K562 (cell line): ENCODE measurements at regions not wholly inside any gene's neighbourhood (a gene's known extent, or its start where the extent isn't known, plus 50 kb on each side); places are given as distances from the start of the nearest gene placed in this dataset.

ENCODE experiments used
- ATAC-seq: fragments of 200-7000 bp; cut with Tn5 transposase; 3 replicates; pipeline ENCODE4 v1.9.1; 2020; ENCODE audit warnings: moderate library complexity
- BruUV-seq: library from RNA; stranded (reverse); fragments of 400-500 nt; replicated peaks from 2 replicates; lab custom pipeline; 2021; lab: Mats Ljungman, UMichigan
- CTCF ChIA-PET: fragments of 300-600 bp; formaldehyde crosslinking; extraction: SDS; loops from one replicate; lab custom pipeline; 2021; ENCODE audit warnings: low intra/inter-chr PET ratio; lab: Yijun Ruan, JAX
- POLR2A ChIA-PET: fragments of 300-600, 350-650 bp; sonication (Branson Sonifier 250); formaldehyde crosslinking; extraction: SDS; loops from one replicate; lab custom pipeline; 2021; ENCODE audit warnings: antibody characterized with exemption, inconsistent platforms; lab: Yijun Ruan, JAX
- DNase-seq, 4 experiments: peaks; one replicate each; pipeline versions ENCODE4 v3.0.0 to v3.0.0-alpha.2; 2011 to 2018; ENCODE audit warnings: low spot score in 3 of 4, mixed read lengths in 3 of 4; ENCODE audit errors: extremely low read depth in 1 of 4
- FAIRE-seq: peaks from 2 replicates; lab custom pipeline; 2011; peaks lifted over from hg19 to GRCh38; lab: Jason Lieb, UNC
- H2AFZ ChIP-seq: 2 replicates; pipeline ENCODE4 v1.6.0; 2011; ENCODE audit warnings: low read depth, low read length, control low read depth, inconsistent platforms
- H3K27ac ChIP-seq: fragments of 200-600 bp; 3 replicates; pipeline ENCODE4 v1.8.0; 2011; ENCODE audit warnings: low read depth, mild to moderate bottlenecking, control low read depth, inconsistent platforms, low read length, moderate library complexity, mixed read lengths; ENCODE audit errors: extremely low read depth
- H3K27me3 ChIP-seq, 2 experiments: fragments of 300-600 bp in 1 of 2; 2 replicates in 1 of 2; 3 replicates in 1 of 2; pipeline versions ENCODE4 v1.6.0 to v1.8.0; 2011; ENCODE audit warnings: inconsistent platforms in 2 of 2, low read length in 2 of 2, mild to moderate bottlenecking in 1 of 2, mixed read lengths in 1 of 2, moderate library complexity in 1 of 2; ENCODE audit not compliant: control insufficient read depth in 2 of 2, insufficient read depth in 2 of 2
- H3K36me3 ChIP-seq: fragments of 300-600 bp; 3 replicates; pipeline ENCODE4 v1.8.0; 2011; ENCODE audit warnings: mild to moderate bottlenecking, low read length, inconsistent platforms; ENCODE audit not compliant: control insufficient read depth, insufficient read depth
- H3K4me1 ChIP-seq, 2 experiments: fragments of 200-600 bp in 1 of 2; replicated peaks in 1 of 2; 2 replicates in 1 of 2; 3 replicates in 1 of 2; pipeline versions ENCODE4 v1.5.1 to v1.8.0; 2011; ENCODE audit warnings: inconsistent platforms in 2 of 2, low read length in 2 of 2, mild to moderate bottlenecking in 1 of 2, mixed read lengths in 1 of 2, moderate library complexity in 1 of 2; ENCODE audit not compliant: control insufficient read depth in 2 of 2, insufficient read depth in 2 of 2
- H3K4me2 ChIP-seq: 2 replicates; pipeline ENCODE4 v1.6.1; 2011; ENCODE audit warnings: low read length, control low read depth, inconsistent platforms, mixed read lengths; ENCODE audit not compliant: insufficient read depth
- H3K4me3 ChIP-seq: fragments of 200-600 bp; sonication (generic), shearing (Covaris generic); 2 replicates; pipeline ENCODE4 v1.5.1; 2016; ENCODE audit warnings: control low read depth, inconsistent platforms
- H3K79me2 ChIP-seq: fragments of 200-600 bp; 3 replicates; pipeline ENCODE4 v1.8.0; 2011; ENCODE audit warnings: low read length, inconsistent platforms; ENCODE audit not compliant: control insufficient read depth, insufficient read depth
- H3K9ac ChIP-seq, 2 experiments: 2 replicates each; pipeline versions ENCODE4 v1.6.0 to v1.6.1; 2011; ENCODE audit warnings: low read depth in 2 of 2, low read length in 2 of 2, control low read depth in 1 of 2, inconsistent platforms in 1 of 2, mild to moderate bottlenecking in 1 of 2, mixed read lengths in 1 of 2; ENCODE audit not compliant: insufficient read depth in 1 of 2
- H3K9me1 ChIP-seq: one replicate; pipeline ENCODE4 v1.6.0; 2011; ENCODE audit warnings: inconsistent platforms, mild to moderate bottlenecking, low read length, moderate library complexity; ENCODE audit not compliant: control insufficient read depth, insufficient read depth
- H3K9me3 ChIP-seq: replicated peaks from 2 replicates; pipeline ENCODE4 v1.5.1; 2011; ENCODE audit warnings: low read depth, low read length, inconsistent platforms; ENCODE audit not compliant: control insufficient read depth, insufficient read depth
- H4K20me1 ChIP-seq: replicated peaks from 2 replicates; pipeline ENCODE4 v1.6.1; 2011; ENCODE audit warnings: low read length, inconsistent platforms, mixed read lengths; ENCODE audit not compliant: control insufficient read depth, insufficient read depth
- BRD9 ChIP-seq: fragments of 450-650 bp; IDR thresholded peaks from 2 replicates; pipeline ENCODE4 v1.6.1; 2018; ENCODE audit warnings: low read depth; ENCODE audit not compliant: partially characterized antibody
- CHCHD3 ChIP-seq: fragments of 250-450 bp; sonication (Bioruptor Pico); IDR thresholded peaks from 2 replicates; pipeline ENCODE4 v2.1.2; 2022; ENCODE audit warnings: mild to moderate bottlenecking
- MEIS2 ChIP-seq: fragments of 450-650 bp; IDR thresholded peaks from 2 replicates; pipeline ENCODE4 v1.6.1; 2014; ENCODE audit warnings: mild to moderate bottlenecking; ENCODE audit not compliant: partially characterized antibody
- PBX2 ChIP-seq, 2 experiments: IDR thresholded peaks in 1 of 2; conservative IDR thresholded peaks in 1 of 2; 2 replicates each; pipeline ENCODE4 v1.6.1; 2016; ENCODE audit warnings: low read depth in 2 of 2, mild to moderate bottlenecking in 1 of 2, missing compliant biosample characterization in 1 of 2, missing genetic modification characterization in 1 of 2, moderate library complexity in 1 of 2
- POLR2H ChIP-seq: IDR thresholded peaks from 2 replicates; pipeline ENCODE4 v1.6.1; 2016; ENCODE audit warnings: missing genetic modification characterization, low read depth, mild to moderate bottlenecking, control low read depth, missing compliant biosample characterization, moderate library complexity
- RFX1 ChIP-seq: fragments of 450-650 bp; IDR thresholded peaks from 2 replicates; pipeline ENCODE4 v1.6.1; 2016; ENCODE audit warnings: mild to moderate bottlenecking, moderate library complexity
- TARDBP ChIP-seq: fragments of 450-650 bp; IDR thresholded peaks from 2 replicates; pipeline ENCODE4 v1.6.1; 2016
- ZSCAN29 ChIP-seq: fragments of 450-650 bp; IDR thresholded peaks from 2 replicates; pipeline ENCODE4 v1.6.1; 2017
- WGBS: fragments of 100-300 bp; shearing (Covaris generic); methylation state at CpG from one replicate; pipeline ENCODE4 v1.1.6; 2016; ENCODE audit warnings: low coverage, mixed read lengths; ENCODE audit not compliant: insufficient coverage; ENCODE audit errors: missing lambda C conversion rate; 5-methylcytosine and 5-hydroxymethylcytosine counted together
- in situ Hi-C: fragments of 300-500 bp; cut with MboI; formaldehyde crosslinking; loops from 4 replicates; pipeline ENCODE4 v1.15.0; 2018; ENCODE audit warnings: inconsistent platforms, mixed read lengths
- intact Hi-C: fragments of 100-400 bp; cut with micrococcal nuclease; formaldehyde crosslinking; loops from 2 replicates; pipeline ENCODE4 v1.14.2; 2022
- TF ChIP-seq, protein P1 (sequence below): IDR thresholded peaks from 2 replicates; pipeline ENCODE4 v1.6.1; 2016; ENCODE audit warnings: missing genetic modification characterization, missing compliant biosample characterization

DNA sequence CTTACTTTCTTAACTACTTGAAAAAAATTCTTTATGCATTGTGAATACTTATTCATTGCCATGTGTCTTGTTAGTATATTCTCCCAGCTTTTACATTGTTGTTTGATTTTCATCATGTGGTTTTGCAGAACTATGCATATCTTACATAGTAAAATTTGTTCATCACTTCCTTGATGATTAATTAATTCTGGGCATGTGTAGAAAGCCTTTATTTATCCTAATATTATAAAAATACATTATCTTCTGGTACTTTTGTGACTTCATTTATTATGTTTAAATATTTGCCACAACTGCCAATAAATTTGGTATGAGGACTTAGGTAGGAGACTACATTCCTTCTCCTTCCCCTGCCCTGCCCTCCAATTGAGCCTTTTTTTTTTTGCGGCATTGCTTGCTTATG, 166.0 kb upstream of the ZNF32 start:
- Histone ChIP-seq H2AFZ (no peak overlapping the region), H3K4me1 (no peaks in the 10 kb centered on the region), H3K9ac (no peak overlapping the region), H3K79me2 (no peaks in the 10 kb centered on the region), H4K20me1 (no peaks in the 10 kb centered on the region), H3K9me3 (no peaks in the 10 kb centered on the region), H3K27ac (no peak overlapping the region), H3K4me2 (no peak overlapping the region), H3K27me3 (peaks cover 0 to 11% of the 10 kb centered on the region in 2 experiments; a peak in 2 of 5 replicates), H3K9me1 (no peaks in the 10 kb centered on the region), H3K36me3 (no peaks in the 10 kb centered on the region), H3K4me3 (no peak overlapping the region)
- TF ChIP-seq CHCHD3 (CRISPR knock-in tag) (no peak), BRD9 (no peak), MEIS2 (no peak), RFX1 (no peak), POLR2H (no peak), TARDBP (no peak), PBX2 (CRISPR knock-in tag; IDR thresholded peaks at IDR 0.05; ENCODE audit: low read depth) (no peak), PBX2 (tag; conservative IDR thresholded peaks at IDR 0.05; ENCODE audit: low read depth) (no peak), ZSCAN29 (no peak)
- TF ChIP-seq, protein P1, sequence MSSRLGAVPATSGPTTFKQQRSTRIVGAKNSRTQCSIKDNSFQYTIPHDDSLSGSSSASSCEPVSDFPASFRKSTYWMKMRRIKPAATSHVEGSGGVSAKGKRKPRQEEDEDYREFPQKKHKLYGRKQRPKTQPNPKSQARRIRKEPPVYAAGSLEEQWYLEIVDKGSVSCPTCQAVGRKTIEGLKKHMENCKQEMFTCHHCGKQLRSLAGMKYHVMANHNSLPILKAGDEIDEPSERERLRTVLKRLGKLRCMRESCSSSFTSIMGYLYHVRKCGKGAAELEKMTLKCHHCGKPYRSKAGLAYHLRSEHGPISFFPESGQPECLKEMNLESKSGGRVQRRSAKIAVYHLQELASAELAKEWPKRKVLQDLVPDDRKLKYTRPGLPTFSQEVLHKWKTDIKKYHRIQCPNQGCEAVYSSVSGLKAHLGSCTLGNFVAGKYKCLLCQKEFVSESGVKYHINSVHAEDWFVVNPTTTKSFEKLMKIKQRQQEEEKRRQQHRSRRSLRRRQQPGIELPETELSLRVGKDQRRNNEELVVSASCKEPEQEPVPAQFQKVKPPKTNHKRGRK (tag), result no peak
- POLR2A ChIA-PET, result no interaction called here
- ATAC-seq (no peak), DNase-seq (no peak), FAIRE-seq (no peak)
- intact Hi-C loops (no loop called here), in situ Hi-C loops (no loop called here)
- CTCF ChIA-PET, result no interaction called here
- 0% methylated on average over 1 of the region's 1 CpG for WGBS
- BruUV-seq, result no TSS peak
